UCSD-AML1 (cell line): ENCODE measurements at regions not wholly inside any gene's neighbourhood (a gene's known extent, or its start where the extent isn't known, plus 50 kb on each side); places are given as distances from the start of the nearest gene placed in this dataset.
A peak's percentile ranks its signal among the peaks of the same experiment; 100 is the strongest.

ENCODE experiments used
- DNase-seq: peaks from one replicate; lab custom pipeline; 2025; ENCODE audit not compliant: unreplicated experiment; lab: John Stamatoyannopoulos, UW

DNA sequence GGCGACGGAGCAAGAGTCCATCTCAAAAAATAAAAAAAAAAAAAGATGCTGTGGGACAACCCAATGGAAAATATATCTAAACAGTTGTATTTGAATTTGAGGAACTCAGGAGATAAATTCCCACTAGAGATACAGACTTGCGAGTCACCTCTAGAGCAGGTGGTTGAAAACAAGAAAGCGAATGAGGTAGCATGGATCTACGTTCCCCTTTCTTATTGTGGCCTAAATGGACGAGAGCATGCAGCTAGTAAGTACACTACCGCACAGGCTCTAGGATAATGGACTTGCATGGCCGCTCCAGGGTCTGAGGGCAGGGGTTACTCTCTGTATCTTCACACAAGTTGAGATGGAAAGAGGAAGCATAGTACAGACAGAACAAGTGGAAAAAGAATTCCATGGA, 63.5 kb upstream of the TGFBR2 start:
- no peak for DNase-seq

DNA sequence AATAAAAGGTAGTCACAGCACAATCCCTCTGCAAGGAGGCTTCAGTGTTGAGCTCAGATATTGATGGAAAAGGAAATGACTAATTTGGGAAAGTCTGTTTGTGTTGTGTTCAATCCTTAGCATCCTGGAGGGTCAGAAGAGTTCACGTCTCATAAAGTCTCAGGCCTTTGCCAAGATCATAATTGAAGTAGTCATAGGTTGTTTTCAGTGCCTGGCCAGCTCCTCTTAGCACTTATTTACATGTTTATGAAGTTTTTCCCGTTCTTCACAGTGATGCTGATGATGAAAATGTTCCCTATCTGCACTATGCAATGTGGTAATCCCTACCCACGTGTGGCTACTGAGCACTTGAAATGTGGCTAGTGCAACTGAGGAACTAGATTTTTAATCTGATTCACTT, 61.6 kb upstream of the TGFBR2 start:
- DNase-seq: no peak

DNA sequence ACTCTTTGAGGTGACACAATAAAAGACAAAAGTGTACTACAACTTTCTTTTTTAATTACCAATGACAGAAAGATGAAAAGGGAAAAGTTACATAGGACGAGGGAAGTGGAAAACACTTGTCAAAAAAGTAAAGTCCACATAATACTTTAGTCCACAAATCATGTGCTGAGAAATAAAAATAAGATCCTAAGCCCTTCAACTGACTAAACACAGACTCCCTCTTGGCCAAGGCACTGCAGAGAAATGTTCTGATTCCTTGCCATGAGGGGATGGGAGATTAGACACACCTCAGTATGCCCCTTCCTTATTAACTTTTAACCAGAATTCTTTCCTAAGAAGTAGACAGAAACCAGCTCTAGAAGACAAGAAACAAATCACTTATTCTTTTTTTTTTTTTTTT, 59.5 kb upstream of the TGFBR2 start:
- DNase-seq: no peak

DNA sequence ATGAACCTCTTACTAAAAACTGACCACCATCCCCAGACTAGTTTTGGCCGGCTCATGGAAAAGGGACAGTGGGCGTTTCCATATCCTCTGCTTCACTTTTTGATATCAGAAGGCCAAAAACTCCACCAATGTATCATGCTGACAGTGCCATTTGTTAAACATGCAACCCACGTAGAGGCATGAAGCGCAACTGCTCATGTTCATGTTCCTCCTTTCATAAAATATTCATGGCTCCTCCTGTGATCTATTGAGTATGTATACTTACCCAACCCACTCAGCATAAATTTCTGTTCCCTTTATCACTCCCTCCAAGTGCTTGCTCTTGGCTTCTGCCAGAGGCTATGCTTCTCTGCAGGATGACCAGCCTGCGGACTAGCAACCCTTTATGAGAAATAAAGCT, 58.7 kb upstream of the TGFBR2 start:
- DNase-seq: no peak

DNA sequence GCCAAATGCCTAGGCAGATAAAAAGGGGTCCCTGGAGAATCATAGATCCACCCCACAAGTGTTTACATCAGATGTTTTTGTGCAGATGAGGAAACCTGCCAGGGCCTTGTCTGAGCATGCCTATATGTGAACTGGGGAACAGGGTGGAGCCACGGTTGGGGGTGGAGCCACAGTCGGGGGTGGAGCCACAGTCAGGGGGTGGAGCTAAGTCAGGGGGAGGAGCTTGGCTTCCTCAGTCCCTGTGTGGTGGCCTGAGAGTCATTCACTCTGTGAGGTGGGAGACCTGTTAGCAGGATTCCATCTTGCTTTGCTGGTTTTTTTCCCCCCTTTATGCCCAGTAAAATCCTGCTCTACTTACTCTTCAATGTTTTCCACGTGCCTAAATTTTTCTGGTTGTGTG, 57.8 kb upstream of the TGFBR2 start:
- peak; percentile 7 for DNase-seq

DNA sequence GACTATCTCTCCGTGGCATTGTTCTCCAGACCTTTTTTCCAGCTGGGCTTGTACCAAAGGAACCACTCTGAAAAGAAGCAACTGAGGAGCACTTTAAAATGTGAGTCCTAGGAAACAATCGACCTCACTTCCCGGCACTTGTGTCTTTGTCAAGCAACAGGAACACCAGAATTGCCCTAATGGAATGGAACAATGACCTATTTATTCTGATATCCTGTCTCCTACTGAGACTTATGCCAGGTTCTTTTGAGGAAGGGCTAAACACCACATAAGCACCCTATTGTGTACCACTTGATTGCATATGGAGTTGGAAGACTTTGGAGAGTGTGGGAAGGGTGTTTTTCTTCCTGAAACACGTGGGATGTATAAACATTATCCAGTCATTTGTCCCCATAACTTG, 56.8 kb upstream of the TGFBR2 start:
- no peak for DNase-seq

DNA sequence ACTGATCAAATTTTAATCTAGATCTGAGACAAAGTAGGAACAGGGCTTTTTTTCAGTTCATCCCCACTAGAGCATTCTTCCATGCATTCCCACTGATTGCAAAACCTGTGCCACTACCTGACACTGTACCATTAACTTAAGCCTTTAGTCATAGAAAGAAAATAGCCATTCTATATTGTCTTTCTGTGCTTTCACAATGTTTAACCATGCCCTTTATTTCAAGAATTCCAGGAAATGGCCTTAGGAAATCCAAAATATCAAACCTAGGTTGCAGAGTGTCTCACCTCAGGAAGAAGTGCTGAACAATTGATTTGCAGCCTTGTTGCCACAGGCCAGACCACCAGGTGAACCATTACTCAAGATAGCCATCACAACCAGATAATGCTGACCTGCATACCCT, 56.2 kb upstream of the TGFBR2 start:
- DNase-seq: no peak

DNA sequence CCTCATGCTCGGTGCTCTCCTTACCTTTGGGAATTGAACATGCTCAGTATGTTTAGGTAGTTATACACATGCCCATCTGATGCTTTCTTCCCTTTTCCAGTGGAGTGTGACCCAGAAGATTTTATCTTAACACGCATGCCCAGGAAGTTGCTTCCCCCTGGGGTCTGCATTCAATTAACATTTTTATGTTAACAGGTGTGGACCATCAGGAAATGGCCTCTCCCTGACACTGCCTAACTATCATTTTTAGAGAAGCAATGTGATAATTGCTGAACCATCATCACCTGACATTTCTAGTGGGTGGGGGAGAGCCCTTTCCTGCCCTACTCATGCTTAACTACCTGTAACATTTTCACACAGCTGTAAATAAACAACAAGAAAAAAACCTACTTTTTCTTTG, 55.1 kb upstream of the TGFBR2 start:
- DNase-seq: no peak

DNA sequence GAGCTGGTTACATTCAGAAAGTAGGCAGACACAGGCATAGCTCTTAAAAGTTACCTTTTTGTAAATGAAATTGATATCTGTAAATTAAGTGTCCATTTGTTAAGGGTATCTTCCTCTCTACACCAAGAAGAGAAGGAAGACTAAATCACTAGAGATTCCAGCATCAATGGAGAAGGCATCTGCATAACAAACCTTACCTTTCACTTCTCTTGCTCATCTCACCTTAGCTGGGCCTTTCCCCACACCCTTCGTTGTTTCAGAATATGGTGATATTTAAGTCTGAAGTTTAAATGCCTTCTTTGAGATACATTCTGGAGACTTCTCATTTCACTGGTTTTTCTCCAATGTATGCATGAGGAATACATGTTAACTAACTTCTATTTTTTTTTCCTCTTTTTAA, 54.5 kb upstream of the TGFBR2 start:
- no peak for DNase-seq

DNA sequence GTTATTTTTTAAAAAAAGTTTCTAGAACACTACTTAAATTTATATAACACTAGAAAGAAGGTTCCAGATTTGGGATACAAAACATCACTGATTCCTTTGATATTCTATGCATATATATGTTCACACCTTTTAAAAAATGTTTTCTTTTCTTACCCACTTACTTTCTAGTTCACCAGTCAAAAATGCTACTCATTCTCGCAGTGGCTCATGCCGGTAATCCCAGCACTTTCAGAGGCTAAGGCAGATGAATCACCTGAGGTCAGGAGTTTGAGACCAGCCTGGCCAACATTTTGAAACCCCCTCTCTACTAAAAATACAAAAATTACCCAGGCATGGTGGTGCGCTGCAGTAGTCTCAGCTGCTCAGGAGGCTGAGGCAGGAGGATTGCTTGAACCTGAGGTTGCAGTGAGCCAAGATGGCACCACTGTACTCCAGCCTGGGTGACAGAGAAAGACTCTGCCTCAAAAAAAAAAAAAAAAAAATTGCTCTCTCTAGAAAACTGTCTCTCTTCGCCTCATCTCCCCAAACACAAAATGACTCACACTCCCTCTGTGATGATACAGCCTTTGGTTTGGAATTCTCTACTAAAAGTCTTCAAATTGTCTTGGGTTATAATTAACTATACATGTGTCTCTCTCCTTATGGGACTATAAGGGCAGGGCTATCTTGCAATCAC, 52.6 kb upstream of the TGFBR2 start:
- no peak for DNase-seq

DNA sequence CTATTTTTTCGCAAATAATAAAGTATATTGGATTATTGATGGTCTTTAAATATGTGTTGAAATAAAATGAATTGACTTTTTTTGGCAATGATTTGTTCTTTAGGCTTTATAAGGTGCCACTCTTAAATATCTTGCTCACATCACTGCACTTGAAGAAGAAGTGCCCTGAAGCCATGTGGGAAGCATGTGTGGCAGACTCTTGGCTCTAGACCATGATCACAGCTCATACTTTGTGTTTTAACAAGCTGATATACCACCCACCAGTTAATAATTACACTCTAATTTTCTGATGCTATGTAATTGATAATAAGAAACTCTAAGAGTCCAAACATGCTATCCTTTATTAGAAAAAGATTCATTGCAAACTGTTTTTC, 52.1 kb upstream of the TGFBR2 start:
- no peak for DNase-seq

DNA sequence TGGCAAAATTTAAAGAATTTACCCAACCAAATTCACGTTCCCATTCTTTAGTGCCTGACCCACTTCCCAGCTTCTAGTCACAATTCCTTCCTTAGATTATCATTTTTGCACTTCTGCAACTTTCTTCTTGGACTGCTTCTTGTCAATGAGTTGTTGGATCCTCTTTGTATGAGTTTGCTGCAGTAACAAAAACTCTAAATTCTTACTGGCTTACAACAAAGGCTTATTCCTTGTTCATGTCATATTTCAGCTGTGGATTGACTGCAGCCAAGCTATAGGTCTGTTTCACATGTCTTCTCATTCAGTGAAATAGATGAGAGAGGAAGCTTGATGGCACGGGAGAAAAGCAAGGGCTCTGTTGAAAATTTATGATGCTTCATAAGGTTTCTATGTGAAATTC, 50.4 kb upstream of the TGFBR2 start:
- DNase-seq: no peak
